ENCODE measurements at regions not wholly inside any gene's neighbourhood (a gene's known extent, or its start where the extent isn't known, plus 50 kb on each side); places are given as distances from the start of the nearest gene placed in this dataset.

- no peak overlapping the region for H3K9ac ChIP-seq (ENCODE audit: extremely low read depth, insufficient read length, low read length)
- H4K91ac ChIP-seq (ENCODE audit: insufficient read length, low read depth, low read length): no peak overlapping the region
- no peak overlapping the region for H2AFZ ChIP-seq (ENCODE audit: low read length)
- no peaks in the 10 kb centered on the region for H3K79me1 ChIP-seq (ENCODE audit: insufficient read depth, low read depth, low read length, poor library complexity, severe bottlenecking)
- H3K23me2 ChIP-seq (ENCODE audit: insufficient read length, low read depth, low read length, poor library complexity, severe bottlenecking): no peaks in the 10 kb centered on the region
- no peaks in the 10 kb centered on the region for H3K27me3 ChIP-seq (ENCODE audit: insufficient read depth, low read length)
- TF ChIP-seq CTCF (conservative IDR thresholded peaks at IDR 0.05): no peak
- Mint-ChIP-seq H3K27me3 (ENCODE audit: low read depth) (no peaks in the 10 kb centered on the region), H3K36me3 (ENCODE audit: insufficient read depth in 1 of 3, low read depth in 3 of 3) (no peaks in the 10 kb centered on the region), H3K9me3 (no peaks in the 10 kb centered on the region), H3K4me1 (peaks cover 10 to 12% of the 10 kb centered on the region in 2 experiments), H3K27ac (no peak overlapping the region), H3K4me3 (no peak overlapping the region)
- H4K5ac ChIP-seq (ENCODE audit: insufficient read length, low read depth, low read length): no peak overlapping the region
- no peak for DNase-seq
- no peak overlapping the region for H4K8ac ChIP-seq (replicated peaks; ENCODE audit: insufficient read length, low read depth, low read length)
- no peak overlapping the region for H3K4ac ChIP-seq (ENCODE audit: low read depth, low read length)
- H2BK120ac ChIP-seq (ENCODE audit: low read depth, low read length, poor library complexity, severe bottlenecking): no peak overlapping the region
- no CpG with 5 or more reads among the region's 2 CpGs for WGBS (ENCODE audit: extremely low coverage, insufficient read length, low lambda C conversion rate)
- H2BK20ac ChIP-seq (ENCODE audit: low read depth, low read length, poor library complexity, severe bottlenecking): no peak overlapping the region
- H3K9me3 ChIP-seq (ENCODE audit: control insufficient read depth, low read depth, low read length): no peaks in the 10 kb centered on the region
- H3K14ac ChIP-seq (ENCODE audit: insufficient read depth, low read length): no peak overlapping the region
- H3K4me1 ChIP-seq (ENCODE audit: insufficient read depth, low read length): no peaks in the 10 kb centered on the region
- H2BK5ac ChIP-seq (ENCODE audit: insufficient read length, low read length): no peak overlapping the region
- H3T11ph ChIP-seq (ENCODE audit: low read length): no peak overlapping the region
- H3K56ac ChIP-seq (ENCODE audit: insufficient read length, low read depth, low read length): no peak overlapping the region
- H3K79me2 ChIP-seq (ENCODE audit: insufficient read depth, low read length): no peaks in the 10 kb centered on the region
- no peak overlapping the region for H2BK15ac ChIP-seq (ENCODE audit: low read depth, low read length)
- H3K23ac ChIP-seq (ENCODE audit: insufficient read length, low read depth, low read length): no peak overlapping the region
- H4K20me1 ChIP-seq (ENCODE audit: control insufficient read depth, insufficient read depth, insufficient read length): no peaks in the 10 kb centered on the region
- no peak overlapping the region for H3K4me2 ChIP-seq (ENCODE audit: insufficient read depth, insufficient read length, low read length)
- H2BK12ac ChIP-seq (ENCODE audit: insufficient read length, low read depth, low read length): no peak overlapping the region
- H3K18ac ChIP-seq (ENCODE audit: insufficient read length, low read depth, low read length): no peak overlapping the region
- no peak overlapping the region for H2AK5ac ChIP-seq (ENCODE audit: insufficient read length, low read length)
- H3K27ac ChIP-seq (ENCODE audit: insufficient read length, low read depth, low read length): no peak overlapping the region
These were observed 250.5 kb upstream of the DUSP10 start for GRCh38 chr1:221992427-221992826.
